OCI-LY1 (cell line): ENCODE measurements at regions not wholly inside any gene's neighbourhood (a gene's known extent, or its start where the extent isn't known, plus 50 kb on each side); places are given as distances from the start of the nearest gene placed in this dataset.

Source experiments
- H2AFZ ChIP-seq: fragments of 200-600 bp; sonication (generic), shearing (Covaris generic); 2 replicates; pipeline ENCODE4 v1.6.0; 2014; ENCODE audit warnings: antibody characterized with exemption, mild to moderate bottlenecking, low read length
- H3F3A ChIP-seq: fragments of 200-600 bp; sonication (generic), shearing (Covaris generic); 2 replicates; pipeline ENCODE4 v1.6.0; 2014; ENCODE audit warnings: mild to moderate bottlenecking, antibody characterized with exemption, low read length, moderate library complexity; ENCODE audit not compliant: insufficient read depth
- H3K27ac ChIP-seq: fragments of 200-600 bp; sonication (generic); 2 replicates; pipeline ENCODE4 v1.5.1; 2014; ENCODE audit warnings: low read length, mixed run types, mild to moderate bottlenecking, low read depth; ENCODE audit not compliant: poor library complexity, severe bottlenecking
- H3K27me3 ChIP-seq: fragments of 200-600 bp; sonication (generic); 2 replicates; pipeline ENCODE4 v1.6.0; 2014; ENCODE audit warnings: antibody characterized with exemption, mild to moderate bottlenecking, low read length, moderate library complexity; ENCODE audit not compliant: insufficient read depth
- H3K36me3 ChIP-seq: fragments of 200-600 bp; sonication (generic); 2 replicates; pipeline ENCODE4 v1.6.1; 2014; ENCODE audit warnings: mild to moderate bottlenecking, antibody characterized with exemption, low read length, moderate library complexity, mixed read lengths; ENCODE audit not compliant: insufficient read depth
- H3K4me1 ChIP-seq: fragments of 200-600 bp; sonication (generic); 2 replicates; pipeline ENCODE4 v1.5.1; 2014; ENCODE audit warnings: mild to moderate bottlenecking, low read length, moderate library complexity; ENCODE audit not compliant: insufficient read depth, severe bottlenecking
- H3K4me2 ChIP-seq: fragments of 200-600 bp; sonication (generic), shearing (Covaris generic); 2 replicates; pipeline ENCODE4 v1.6.1; 2014; ENCODE audit warnings: low read length
- H3K4me3 ChIP-seq: fragments of 200-600 bp; sonication (generic); 2 replicates; pipeline ENCODE4 v1.5.1; 2014; ENCODE audit warnings: low read length, low read depth, mild to moderate bottlenecking, mixed read lengths; ENCODE audit not compliant: poor library complexity, severe bottlenecking
- H3K79me2 ChIP-seq: fragments of 200-600 bp; shearing (Covaris generic); 2 replicates; pipeline ENCODE4 v1.6.1; 2016; ENCODE audit warnings: mixed run types, low read length, mixed read lengths; ENCODE audit not compliant: insufficient read depth
- H3K9ac ChIP-seq: fragments of 200-600 bp; sonication (generic), shearing (Covaris generic); 2 replicates; pipeline ENCODE4 v1.6.1; 2014; ENCODE audit warnings: mild to moderate bottlenecking, low read length, mixed read lengths
- H3K9me2 ChIP-seq: fragments of 200-600 bp; sonication (generic), shearing (Covaris generic); 2 replicates; pipeline ENCODE4 v1.6.1; 2014; ENCODE audit warnings: low read depth, mild to moderate bottlenecking, low read length, mixed read lengths
- H3K9me3 ChIP-seq: fragments of 200-600 bp; shearing (Covaris generic); 2 replicates; pipeline ENCODE4 v1.6.1; 2014; ENCODE audit warnings: low read length, mixed read lengths
- H4K20me1 ChIP-seq: fragments of 200-600 bp; sonication (generic), shearing (Covaris generic); 2 replicates; pipeline ENCODE4 v1.6.0; 2016; ENCODE audit warnings: mild to moderate bottlenecking, low read length; ENCODE audit not compliant: insufficient read depth
- EZH2 ChIP-seq: fragments of 200-600 bp; sonication (generic), shearing (Covaris generic); IDR thresholded peaks from 2 replicates; pipeline ENCODE4 v1.8.0; 2017; ENCODE audit warnings: borderline replicate concordance, mixed run types, mild to moderate bottlenecking, antibody characterized with exemption, low read length, moderate library complexity, mixed read lengths
- TF ChIP-seq, protein P1 (sequence below): fragments of 200-600 bp; sonication (generic), shearing (Covaris generic); IDR thresholded peaks from 2 replicates; pipeline ENCODE4 v1.5.1; 2017; ENCODE audit warnings: mild to moderate bottlenecking, antibody characterized with exemption, low read length, moderate library complexity, mixed read lengths

GRCh38 chr6:138631566-138631965, 132.3 kb upstream of the NHSL1 start:
- Histone ChIP-seq H3K79me2 (no peaks in the 10 kb centered on the region), H3K9ac (no peak overlapping the region), H3K4me1 (no peaks in the 10 kb centered on the region), H2AFZ (no peak overlapping the region), H3K9me3 (no peaks in the 10 kb centered on the region), H3K27ac (no peak overlapping the region), H3K9me2 (no peaks in the 10 kb centered on the region), H4K20me1 (no peaks in the 10 kb centered on the region), H3K4me2 (no peak overlapping the region), H3F3A (no peaks in the 10 kb centered on the region), H3K27me3 (no peaks in the 10 kb centered on the region), H3K36me3 (no peaks in the 10 kb centered on the region), H3K4me3 (no peak overlapping the region)
- TF ChIP-seq, protein P1, sequence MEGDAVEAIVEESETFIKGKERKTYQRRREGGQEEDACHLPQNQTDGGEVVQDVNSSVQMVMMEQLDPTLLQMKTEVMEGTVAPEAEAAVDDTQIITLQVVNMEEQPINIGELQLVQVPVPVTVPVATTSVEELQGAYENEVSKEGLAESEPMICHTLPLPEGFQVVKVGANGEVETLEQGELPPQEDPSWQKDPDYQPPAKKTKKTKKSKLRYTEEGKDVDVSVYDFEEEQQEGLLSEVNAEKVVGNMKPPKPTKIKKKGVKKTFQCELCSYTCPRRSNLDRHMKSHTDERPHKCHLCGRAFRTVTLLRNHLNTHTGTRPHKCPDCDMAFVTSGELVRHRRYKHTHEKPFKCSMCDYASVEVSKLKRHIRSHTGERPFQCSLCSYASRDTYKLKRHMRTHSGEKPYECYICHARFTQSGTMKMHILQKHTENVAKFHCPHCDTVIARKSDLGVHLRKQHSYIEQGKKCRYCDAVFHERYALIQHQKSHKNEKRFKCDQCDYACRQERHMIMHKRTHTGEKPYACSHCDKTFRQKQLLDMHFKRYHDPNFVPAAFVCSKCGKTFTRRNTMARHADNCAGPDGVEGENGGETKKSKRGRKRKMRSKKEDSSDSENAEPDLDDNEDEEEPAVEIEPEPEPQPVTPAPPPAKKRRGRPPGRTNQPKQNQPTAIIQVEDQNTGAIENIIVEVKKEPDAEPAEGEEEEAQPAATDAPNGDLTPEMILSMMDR, result no peak
- no peak for TF ChIP-seq EZH2

GRCh38 chr6:138637822-138638221, 135.7 kb upstream of the CCDC28A start:
- no peak overlapping the region for H3K4me3 ChIP-seq
- H3K9me3 ChIP-seq, result no peaks in the 10 kb centered on the region
- no peak overlapping the region for H3K4me2 ChIP-seq
- no peaks in the 10 kb centered on the region for H3K9me2 ChIP-seq
- TF ChIP-seq, protein P1, result no peak
- TF ChIP-seq EZH2, result no peak
- H2AFZ ChIP-seq, result no peak overlapping the region
- H3K36me3 ChIP-seq, result no peaks in the 10 kb centered on the region
- no peaks in the 10 kb centered on the region for H4K20me1 ChIP-seq
- no peaks in the 10 kb centered on the region for H3K27me3 ChIP-seq
- no peaks in the 10 kb centered on the region for H3K4me1 ChIP-seq
- H3K9ac ChIP-seq, result no peak overlapping the region
- H3F3A ChIP-seq, result no peaks in the 10 kb centered on the region
- H3K27ac ChIP-seq, result no peak overlapping the region
- no peaks in the 10 kb centered on the region for H3K79me2 ChIP-seq

- Histone ChIP-seq H4K20me1 (no peaks in the 10 kb centered on the region), H3K9ac (no peak overlapping the region), H3K4me1 (no peaks in the 10 kb centered on the region), H3K36me3 (no peaks in the 10 kb centered on the region), H3K9me2 (no peaks in the 10 kb centered on the region), H3F3A (no peaks in the 10 kb centered on the region), H3K9me3 (no peaks in the 10 kb centered on the region), H3K4me3 (no peak overlapping the region), H2AFZ (no peak overlapping the region), H3K27ac (no peak overlapping the region), H3K4me2 (no peak overlapping the region), H3K79me2 (no peaks in the 10 kb centered on the region), H3K27me3 (no peaks in the 10 kb centered on the region)
- no peak for TF ChIP-seq EZH2
- TF ChIP-seq, protein P1, result no peak
Observed at GRCh38 chr6:138638604-138639003, 135.0 kb upstream of the CCDC28A start.
